ENCODE measurements at regions not wholly inside any gene's neighbourhood (a gene's known extent, or its start where the extent isn't known, plus 50 kb on each side); places are given as distances from the start of the nearest gene placed in this dataset.
A peak's percentile ranks its signal among the peaks of the same experiment; 100 is the strongest.

DNA sequence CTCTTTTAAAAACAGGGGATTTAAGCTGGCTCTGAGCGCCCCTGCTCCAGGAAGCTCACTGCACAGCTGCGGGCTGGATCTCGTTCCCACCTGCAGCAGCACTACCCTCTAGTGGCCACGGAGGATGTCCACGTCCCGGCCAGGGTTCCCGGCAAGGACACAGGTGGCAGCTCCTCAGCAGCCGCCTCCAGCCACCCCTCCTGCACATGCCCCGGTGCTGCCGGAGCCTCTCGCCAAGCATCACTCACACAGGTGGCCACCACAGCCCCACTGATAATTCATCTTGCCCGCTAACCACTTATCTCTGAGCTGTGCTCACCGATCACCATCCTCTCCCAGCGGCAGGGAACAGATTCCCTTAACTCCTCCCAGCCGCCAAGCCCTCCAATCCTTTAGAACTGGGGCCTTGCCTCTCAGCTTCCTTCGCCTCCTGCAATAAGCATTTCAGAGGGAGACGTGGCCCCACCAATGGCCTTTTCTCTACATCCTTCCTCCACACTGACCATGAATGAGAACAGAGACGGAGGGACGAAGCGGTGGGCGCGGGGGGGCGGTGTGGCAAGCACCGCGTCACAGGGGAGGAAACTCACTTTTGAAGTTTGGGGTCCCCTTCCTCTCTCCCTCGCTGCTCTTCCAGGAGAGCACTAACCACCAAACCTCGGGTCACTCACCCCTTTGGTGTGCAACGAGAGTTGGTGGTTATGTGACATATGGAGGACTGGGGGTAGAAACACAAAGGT is 222.1 kb downstream of the RBFOX3 start:
- Histone ChIP-seq H3K4me3 (ENCODE audit: low read length, poor library complexity, severe bottlenecking) (no peak overlapping the region), H3K4me2 (ENCODE audit: low read depth, low read length, poor library complexity, severe bottlenecking) (no peak overlapping the region), H3K9ac (ENCODE audit: low read depth, low read length, poor library complexity, severe bottlenecking) (no peak overlapping the region), H3K9me3 (ENCODE audit: insufficient read depth, low read depth, low read length) (no peaks in the 10 kb centered on the region), H3K79me2 (ENCODE audit: insufficient read depth, low read length) (no peaks in the 10 kb centered on the region), H3K27me3 (ENCODE audit: insufficient read depth, low read length, poor library complexity, severe bottlenecking) (no peaks in the 10 kb centered on the region), H2AFZ (ENCODE audit: low read length) (no peak overlapping the region), H3K36me3 (ENCODE audit: insufficient read depth, low read length) (no peaks in the 10 kb centered on the region), H3F3A (ENCODE audit: low read depth) (no peaks in the 10 kb centered on the region), H3K9me2 (replicated peaks; ENCODE audit: low read depth, low read length) (no peaks in the 10 kb centered on the region), H4K20me1 (ENCODE audit: insufficient read depth, low read length, poor library complexity, severe bottlenecking) (no peaks in the 10 kb centered on the region), H3K4me1 (ENCODE audit: insufficient read depth, low read length, poor library complexity, severe bottlenecking) (no peaks in the 10 kb centered on the region)
- no peak for TF ChIP-seq EZH2phosphoT487 (IDR thresholded peaks at IDR 0.05; ENCODE audit: borderline replicate concordance)
- TF ChIP-seq, protein P1, sequence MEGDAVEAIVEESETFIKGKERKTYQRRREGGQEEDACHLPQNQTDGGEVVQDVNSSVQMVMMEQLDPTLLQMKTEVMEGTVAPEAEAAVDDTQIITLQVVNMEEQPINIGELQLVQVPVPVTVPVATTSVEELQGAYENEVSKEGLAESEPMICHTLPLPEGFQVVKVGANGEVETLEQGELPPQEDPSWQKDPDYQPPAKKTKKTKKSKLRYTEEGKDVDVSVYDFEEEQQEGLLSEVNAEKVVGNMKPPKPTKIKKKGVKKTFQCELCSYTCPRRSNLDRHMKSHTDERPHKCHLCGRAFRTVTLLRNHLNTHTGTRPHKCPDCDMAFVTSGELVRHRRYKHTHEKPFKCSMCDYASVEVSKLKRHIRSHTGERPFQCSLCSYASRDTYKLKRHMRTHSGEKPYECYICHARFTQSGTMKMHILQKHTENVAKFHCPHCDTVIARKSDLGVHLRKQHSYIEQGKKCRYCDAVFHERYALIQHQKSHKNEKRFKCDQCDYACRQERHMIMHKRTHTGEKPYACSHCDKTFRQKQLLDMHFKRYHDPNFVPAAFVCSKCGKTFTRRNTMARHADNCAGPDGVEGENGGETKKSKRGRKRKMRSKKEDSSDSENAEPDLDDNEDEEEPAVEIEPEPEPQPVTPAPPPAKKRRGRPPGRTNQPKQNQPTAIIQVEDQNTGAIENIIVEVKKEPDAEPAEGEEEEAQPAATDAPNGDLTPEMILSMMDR (conservative IDR thresholded peaks at IDR 0.05; ENCODE audit: low read length) = peak; percentile 65

DNA sequence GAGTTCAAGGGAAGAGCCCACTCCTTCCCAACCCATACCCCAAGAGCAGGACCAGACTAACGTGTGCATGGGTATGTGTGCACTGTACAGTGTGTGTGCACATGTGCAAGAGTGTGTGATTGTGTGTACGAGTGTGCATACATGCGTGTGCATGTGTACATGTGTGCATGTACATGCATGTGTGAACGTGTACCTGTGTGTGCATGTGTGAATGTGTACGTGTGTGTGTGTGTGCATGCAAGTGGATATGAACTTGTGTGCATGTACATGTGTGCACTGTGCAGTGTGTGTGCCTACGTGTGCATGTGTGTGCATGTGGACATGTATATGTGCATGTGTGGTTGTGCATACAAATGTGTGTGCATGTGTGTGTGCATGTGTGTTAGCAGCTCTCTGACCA is 223.1 kb downstream of the RBFOX3 start:
- Histone ChIP-seq H3K9me3 (ENCODE audit: insufficient read depth, low read depth, low read length) (no peaks in the 10 kb centered on the region), H4K20me1 (ENCODE audit: insufficient read depth, low read length, poor library complexity, severe bottlenecking) (no peaks in the 10 kb centered on the region), H3K4me1 (ENCODE audit: insufficient read depth, low read length, poor library complexity, severe bottlenecking) (no peaks in the 10 kb centered on the region), H3K36me3 (ENCODE audit: insufficient read depth, low read length) (no peaks in the 10 kb centered on the region), H3K9me2 (replicated peaks; ENCODE audit: low read depth, low read length) (no peaks in the 10 kb centered on the region), H3K27me3 (ENCODE audit: insufficient read depth, low read length, poor library complexity, severe bottlenecking) (no peaks in the 10 kb centered on the region), H2AFZ (ENCODE audit: low read length) (no peak overlapping the region), H3F3A (ENCODE audit: low read depth) (no peaks in the 10 kb centered on the region), H3K79me2 (ENCODE audit: insufficient read depth, low read length) (no peaks in the 10 kb centered on the region), H3K4me2 (ENCODE audit: low read depth, low read length, poor library complexity, severe bottlenecking) (no peak overlapping the region), H3K4me3 (ENCODE audit: low read length, poor library complexity, severe bottlenecking) (no peak overlapping the region), H3K9ac (ENCODE audit: low read depth, low read length, poor library complexity, severe bottlenecking) (no peak overlapping the region)
- no peak for TF ChIP-seq EZH2phosphoT487 (IDR thresholded peaks at IDR 0.05; ENCODE audit: borderline replicate concordance)

DNA sequence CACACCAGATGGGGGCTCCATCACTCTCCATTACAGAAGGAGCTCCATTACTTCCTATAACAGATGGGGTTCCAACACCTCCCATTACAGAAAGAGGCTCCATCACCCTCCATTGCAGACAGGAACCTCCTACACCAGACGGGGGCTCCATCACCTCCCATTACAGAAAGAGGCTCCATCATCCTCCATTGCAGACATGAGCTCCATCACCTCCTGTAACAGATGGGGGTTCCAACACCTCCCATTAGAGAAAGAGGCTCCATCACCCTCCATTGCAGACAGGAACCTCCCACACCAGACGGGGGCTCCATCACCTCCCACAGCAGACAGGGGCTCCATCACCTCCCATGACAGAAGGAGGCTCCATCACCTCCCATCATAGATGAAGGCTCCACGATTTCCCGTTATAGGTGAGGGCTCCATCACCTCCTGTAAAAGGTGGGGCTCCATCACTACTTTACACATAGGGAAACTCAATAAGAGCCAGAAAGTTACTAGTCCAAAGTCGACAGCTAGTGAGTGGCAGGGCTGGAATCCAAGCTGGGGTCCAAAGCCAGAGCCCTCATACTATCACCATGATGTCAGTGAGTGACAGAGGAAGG is 224.8 kb downstream of the RBFOX3 start:
- Histone ChIP-seq H3K9me2 (replicated peaks; ENCODE audit: low read depth, low read length) (no peaks in the 10 kb centered on the region), H4K20me1 (ENCODE audit: insufficient read depth, low read length, poor library complexity, severe bottlenecking) (no peaks in the 10 kb centered on the region), H3K4me2 (ENCODE audit: low read depth, low read length, poor library complexity, severe bottlenecking) (no peak overlapping the region), H3K36me3 (ENCODE audit: insufficient read depth, low read length) (no peaks in the 10 kb centered on the region), H3K9me3 (ENCODE audit: insufficient read depth, low read depth, low read length) (no peaks in the 10 kb centered on the region), H3K79me2 (ENCODE audit: insufficient read depth, low read length) (no peaks in the 10 kb centered on the region), H3K27me3 (ENCODE audit: insufficient read depth, low read length, poor library complexity, severe bottlenecking) (no peaks in the 10 kb centered on the region), H2AFZ (ENCODE audit: low read length) (no peak overlapping the region), H3K4me1 (ENCODE audit: insufficient read depth, low read length, poor library complexity, severe bottlenecking) (no peaks in the 10 kb centered on the region), H3K9ac (ENCODE audit: low read depth, low read length, poor library complexity, severe bottlenecking) (no peak overlapping the region), H3K4me3 (ENCODE audit: low read length, poor library complexity, severe bottlenecking) (no peak overlapping the region), H3F3A (ENCODE audit: low read depth) (no peaks in the 10 kb centered on the region)
- TF ChIP-seq, protein P1 (conservative IDR thresholded peaks at IDR 0.05; ENCODE audit: low read length) = no peak
- no peak for TF ChIP-seq EZH2phosphoT487 (IDR thresholded peaks at IDR 0.05; ENCODE audit: borderline replicate concordance)
